GM23338 (cell line): ENCODE measurements at regions not wholly inside any gene's neighbourhood (a gene's known extent, or its start where the extent isn't known, plus 50 kb on each side); places are given as distances from the start of the nearest gene placed in this dataset.

Experiments
- ATAC-seq: fragments of 200-7000 bp; cut with Tn5 transposase; 3 replicates; pipeline ENCODE4 v1.9.1; 2020
- DNase-seq: peaks from one replicate; pipeline ENCODE4 v3.0.0-alpha.2; 2015; ENCODE audit warnings: low spot score
- H2AFZ ChIP-seq: fragments of 200-600 bp; sonication (generic); 2 replicates; pipeline ENCODE4 v1.8.0; 2016; ENCODE audit warnings: antibody characterized with exemption, mild to moderate bottlenecking, moderate library complexity
- H3F3A ChIP-seq: fragments of 200-600 bp; sonication (generic); replicated peaks from 2 replicates; pipeline ENCODE4 v1.8.0; 2017; ENCODE audit warnings: antibody characterized with exemption, mixed run types, low read depth
- H3K27ac ChIP-seq: fragments of 200-600 bp; sonication (generic); 2 replicates; pipeline ENCODE4 v1.6.1; 2016; ENCODE audit warnings: low read depth
- H3K27me3 ChIP-seq: fragments of 200-600 bp; sonication (generic); 2 replicates; pipeline ENCODE4 v1.8.0; 2016; ENCODE audit warnings: mild to moderate bottlenecking, mixed run types, moderate library complexity; ENCODE audit not compliant: insufficient read depth
- H3K36me3 ChIP-seq: fragments of 200-600 bp; sonication (generic); 2 replicates; pipeline ENCODE4 v1.8.0; 2016; ENCODE audit warnings: mild to moderate bottlenecking; ENCODE audit not compliant: insufficient read depth
- H3K4me1 ChIP-seq: fragments of 200-600 bp; sonication (generic); 2 replicates; pipeline ENCODE4 v1.8.0; 2016; ENCODE audit warnings: mild to moderate bottlenecking, moderate library complexity; ENCODE audit not compliant: insufficient read depth
- H3K4me2 ChIP-seq: fragments of 200-600 bp; sonication (generic); 2 replicates; pipeline ENCODE4 v1.7.1; 2017; ENCODE audit warnings: mixed run types
- H3K4me3 ChIP-seq: fragments of 200-600 bp; sonication (generic); 2 replicates; pipeline ENCODE4 v1.6.1; 2016; ENCODE audit warnings: mixed run types
- H3K79me2 ChIP-seq: fragments of 200-600 bp; sonication (generic); replicated peaks from 2 replicates; pipeline ENCODE4 v1.8.0; 2017; ENCODE audit warnings: mild to moderate bottlenecking; ENCODE audit not compliant: insufficient read depth
- H3K9me2 ChIP-seq: fragments of 200-600 bp; sonication (generic); 2 replicates; pipeline ENCODE4 v1.8.0; 2017; ENCODE audit not compliant: insufficient read depth
- H4K20me1 ChIP-seq: fragments of 200-600 bp; sonication (generic); replicated peaks from 2 replicates; pipeline ENCODE4 v1.8.0; 2017; ENCODE audit warnings: mild to moderate bottlenecking; ENCODE audit not compliant: insufficient read depth
- H3K27ac Mint-ChIP-seq: 2 replicates; pipeline ENCODE4 v1.8.0; 2020; ENCODE audit warnings: inconsistent platforms, mild to moderate bottlenecking, moderate library complexity, mixed read lengths
- H3K27me3 Mint-ChIP-seq: 3 replicates; pipeline ENCODE4 v1.8.0; 2022; ENCODE audit warnings: low read depth, mild to moderate bottlenecking, moderate library complexity, mixed read lengths, inconsistent platforms; ENCODE audit not compliant: insufficient read depth, poor library complexity
- H3K36me3 Mint-ChIP-seq: 3 replicates; pipeline ENCODE4 v1.8.0; 2021; ENCODE audit warnings: low read depth, mild to moderate bottlenecking, inconsistent platforms, moderate library complexity, mixed read lengths
- H3K4me1 Mint-ChIP-seq: 3 replicates; pipeline ENCODE4 v1.8.0; 2020; ENCODE audit warnings: mild to moderate bottlenecking, inconsistent platforms, mixed read lengths
- H3K4me3 Mint-ChIP-seq: 3 replicates; pipeline ENCODE4 v1.8.0; 2021; ENCODE audit warnings: moderate library complexity, mild to moderate bottlenecking, inconsistent platforms, mixed read lengths
- H3K9me3 Mint-ChIP-seq: 3 replicates; pipeline ENCODE4 v1.8.0; 2020; ENCODE audit warnings: moderate library complexity, mild to moderate bottlenecking, inconsistent platforms, mixed read lengths
- CREB1 ChIP-seq: fragments of 250-450 bp; sonication (Bioruptor Pico); IDR thresholded peaks from 2 replicates; pipeline ENCODE4 v1.5.0; 2020; ENCODE audit warnings: low read depth, mild to moderate bottlenecking, moderate library complexity
- EZH2 ChIP-seq: fragments of 200-600 bp; sonication (generic); IDR thresholded peaks from one replicate; pipeline ENCODE4 v1.8.0; 2017; ENCODE audit warnings: antibody characterized with exemption, mild to moderate bottlenecking, low read depth; ENCODE audit not compliant: unreplicated experiment
- JUNB ChIP-seq: IDR thresholded peaks from one replicate; pipeline ENCODE4 v1.6.1; 2016; ENCODE audit warnings: antibody characterized with exemption; ENCODE audit not compliant: unreplicated experiment
- REST ChIP-seq: IDR thresholded peaks from one replicate; pipeline ENCODE4 v1.6.1; 2018; ENCODE audit warnings: antibody characterized with exemption; ENCODE audit not compliant: unreplicated experiment
- STAT1 ChIP-seq: IDR thresholded peaks from one replicate; pipeline ENCODE4 v1.6.1; 2016; ENCODE audit warnings: antibody characterized with exemption; ENCODE audit not compliant: unreplicated experiment
- ZNF114 ChIP-seq: fragments of 250-450 bp; sonication (Bioruptor Pico); IDR thresholded peaks from 2 replicates; pipeline ENCODE4 v1.5.0; 2020; ENCODE audit warnings: mild to moderate bottlenecking, moderate library complexity

- Histone ChIP-seq H3K36me3 (no peaks in the 10 kb centered on the region), H3K4me1 (peaks cover 5% of the 10 kb centered on the region; the same call in 1 of the 2 replicates), H4K20me1 (no peaks in the 10 kb centered on the region), H3K79me2 (no peaks in the 10 kb centered on the region), H3F3A (no peaks in the 10 kb centered on the region), H3K4me2 (no peak overlapping the region), H3K9me2 (no peaks in the 10 kb centered on the region; the same call in 1 of the 2 replicates), H2AFZ (no peak overlapping the region), H3K27ac (no peak overlapping the region), H3K4me3 (no peak overlapping the region), H3K27me3 (no peaks in the 10 kb centered on the region)
- ATAC-seq (no peak), DNase-seq (no peak)
- Mint-ChIP-seq H3K4me1 (peaks cover 24% of the 10 kb centered on the region; the same call in 2 of the 3 replicates), H3K36me3 (no peaks in the 10 kb centered on the region), H3K4me3 (no peak overlapping the region), H3K27me3 (no peaks in the 10 kb centered on the region), H3K9me3 (no peaks in the 10 kb centered on the region), H3K27ac (no peak overlapping the region)
- TF ChIP-seq STAT1 = no peak
- TF ChIP-seq CREB1 (CRISPR knock-in tag) = no peak
- no peak for TF ChIP-seq REST
These were observed 717.9 kb upstream of the POU3F2 start for GRCh38 chr6:98116455-98116854.

- Mint-ChIP-seq H3K27ac (peak overlapping the region; percentile 35; the same call in 1 of the 2 replicates), H3K4me3 (no peak overlapping the region), H3K27me3 (no peaks in the 10 kb centered on the region), H3K9me3 (no peaks in the 10 kb centered on the region), H3K4me1 (peaks cover 24% of the 10 kb centered on the region; the same call in 2 of the 3 replicates), H3K36me3 (no peaks in the 10 kb centered on the region)
- H4K20me1 ChIP-seq = no peaks in the 10 kb centered on the region
- no peak overlapping the region for H3K27ac ChIP-seq
- ATAC-seq (peak; percentile 65), DNase-seq (no peak)
- no peaks in the 10 kb centered on the region for H3K27me3 ChIP-seq
- peaks cover 5% of the 10 kb centered on the region; the same call in 1 of the 2 replicates for H3K4me1 ChIP-seq
- TF ChIP-seq STAT1 (no peak), ZNF114 (no peak), CREB1 (CRISPR knock-in tag) (no peak), EZH2 (no peak), JUNB (no peak)
- no peaks in the 10 kb centered on the region for H3F3A ChIP-seq
- H3K79me2 ChIP-seq = no peaks in the 10 kb centered on the region
- H3K9me2 ChIP-seq = no peaks in the 10 kb centered on the region; the same call in 1 of the 2 replicates
- H3K36me3 ChIP-seq = no peaks in the 10 kb centered on the region
- H2AFZ ChIP-seq = no peak overlapping the region
- H3K4me3 ChIP-seq = no peak overlapping the region
- no peak overlapping the region for H3K4me2 ChIP-seq
These were observed 717.3 kb upstream of the POU3F2 start for GRCh38 chr6:98117068-98117467.
